ENCODE measurements at regions not wholly inside any gene's neighbourhood (a gene's known extent, or its start where the extent isn't known, plus 50 kb on each side); places are given as distances from the start of the nearest gene placed in this dataset.

- TF ChIP-seq CTCF (IDR thresholded peaks at IDR 0.05; ENCODE audit: low read depth, low read length), result no peak
- H3K4me3 ChIP-seq (replicated peaks in 1 of 2; ENCODE audit: low read depth in 2 of 2, low read length in 2 of 2), result no peak overlapping the region
- DNase-seq (ENCODE audit: low read depth in 2 of 2), result no peak
Measured at GRCh38 chr6:50990750-50991446, 172.2 kb downstream of the TFAP2B start.

GRCh38 chr6:50992232-50992631, 173.6 kb downstream of the TFAP2B start:
- no peak overlapping the region for H3K4me3 ChIP-seq (replicated peaks in 1 of 2; ENCODE audit: low read depth in 2 of 2, low read length in 2 of 2)
- no peak for DNase-seq (ENCODE audit: low read depth in 2 of 2)
- no peak for TF ChIP-seq CTCF (IDR thresholded peaks at IDR 0.05; ENCODE audit: low read depth, low read length)

- no peak overlapping the region for H3K4me3 ChIP-seq (replicated peaks in 1 of 2; ENCODE audit: low read depth in 2 of 2, low read length in 2 of 2)
- DNase-seq (ENCODE audit: low read depth in 2 of 2), result no peak
- TF ChIP-seq CTCF (IDR thresholded peaks at IDR 0.05; ENCODE audit: low read depth, low read length), result no peak
Measured at GRCh38 chr6:50992704-50993625, 174.3 kb downstream of the TFAP2B start.

GRCh38 chr6:50993941-50994720, 175.5 kb downstream of the TFAP2B start:
- no peak for DNase-seq (ENCODE audit: low read depth in 2 of 2)
- H3K4me3 ChIP-seq (replicated peaks in 1 of 2; ENCODE audit: low read depth in 2 of 2, low read length in 2 of 2), result no peak overlapping the region
- no peak for TF ChIP-seq CTCF (IDR thresholded peaks at IDR 0.05; ENCODE audit: low read depth, low read length)

GRCh38 chr6:50995036-50995435, 176.4 kb downstream of the TFAP2B start:
- H3K4me3 ChIP-seq (replicated peaks in 1 of 2; ENCODE audit: low read depth in 2 of 2, low read length in 2 of 2), result no peak overlapping the region
- TF ChIP-seq CTCF (IDR thresholded peaks at IDR 0.05; ENCODE audit: low read depth, low read length), result no peak
- DNase-seq (ENCODE audit: low read depth in 2 of 2), result no peak

- DNase-seq (ENCODE audit: low read depth in 2 of 2), result no peak
Measured at GRCh38 chr6:50998905-50999304, 180.2 kb downstream of the TFAP2B start.

More at GRCh38 chr6:50998905-50999304, 180.2 kb downstream of the TFAP2B start:
- TF ChIP-seq CTCF (IDR thresholded peaks at IDR 0.05; ENCODE audit: low read depth, low read length), result no peak
- no peak overlapping the region for H3K4me3 ChIP-seq (replicated peaks in 1 of 2; ENCODE audit: low read depth in 2 of 2, low read length in 2 of 2)
